AG04449 (cell line): ENCODE measurements at regions not wholly inside any gene's neighbourhood (a gene's known extent, or its start where the extent isn't known, plus 50 kb on each side); places are given as distances from the start of the nearest gene placed in this dataset.
"Not testable (repeated sequence)": the region's sequence is repeated elsewhere in the genome, so short reads cannot be mapped to it uniquely, and the experiment has no call there.

ENCODE experiments used
- CTCF ChIA-PET: fragments of 350-600 bp; formaldehyde crosslinking; extraction: SDS; loops from one replicate; lab custom pipeline; 2021; ENCODE audit warnings: antibody characterized with exemption; lab: Yijun Ruan, JAX
- POLR2A ChIA-PET: fragments of 400-600, 350-600 bp; formaldehyde crosslinking; extraction: SDS; loops from one replicate; lab custom pipeline; 2020; ENCODE audit warnings: antibody characterized with exemption, inconsistent platforms; lab: Yijun Ruan, JAX
- DNase-seq: peaks from one replicate; pipeline ENCODE4 v3.0.0-alpha.2; 2010; ENCODE audit warnings: low read depth, low spot score
- H3K4me3 ChIP-seq: 2 replicates; pipeline ENCODE4 v1.5.1; 2011; ENCODE audit warnings: low read depth, mild to moderate bottlenecking, control low read depth, low read length
- CTCF ChIP-seq: IDR thresholded peaks from one replicate; pipeline ENCODE4 v1.5.1; 2011; ENCODE audit warnings: mild to moderate bottlenecking, moderate library complexity, low read length, control low read depth, inconsistent platforms; ENCODE audit not compliant: insufficient read depth; ENCODE audit errors: missing control alignments

GRCh38 chr5:117621921-117622320, 1047.3 kb upstream of the SEMA6A start:
- CTCF ChIA-PET, result no interaction called here

GRCh38 chr5:117615226-117615625, 1040.6 kb upstream of the SEMA6A start:
- POLR2A ChIA-PET, result no interaction called here
- CTCF ChIA-PET, result no interaction called here
- no peak for DNase-seq
- H3K4me3 ChIP-seq, result no peak overlapping the region
- TF ChIP-seq CTCF, result no peak

More at GRCh38 chr5:117621921-117622320, 1047.3 kb upstream of the SEMA6A start:
- no peak for DNase-seq
- POLR2A ChIA-PET, result no interaction called here
- no peak overlapping the region for H3K4me3 ChIP-seq
- TF ChIP-seq CTCF, result no peak

GRCh38 chr5:117614408-117614807, 1039.8 kb upstream of the SEMA6A start:
- POLR2A ChIA-PET, result no interaction called here
- TF ChIP-seq CTCF, result no peak
- DNase-seq, result no peak
- H3K4me3 ChIP-seq, result no peak overlapping the region
- CTCF ChIA-PET, result no interaction called here

GRCh38 chr5:117604845-117605244, 1030.2 kb upstream of the SEMA6A start:
- no peak overlapping the region for H3K4me3 ChIP-seq
- TF ChIP-seq CTCF, result no peak
- ChIA-PET CTCF (no interaction called here), POLR2A (no interaction called here)
- no peak for DNase-seq

GRCh38 chr5:117599811-117600210, 1025.2 kb upstream of the SEMA6A start:
- POLR2A ChIA-PET, DNase-seq, CTCF ChIA-PET, H3K4me3 ChIP-seq: not testable (repeated sequence)

- CTCF ChIA-PET, result no interaction called here
- DNase-seq, result no peak
- no peak overlapping the region for H3K4me3 ChIP-seq
- POLR2A ChIA-PET, result no interaction called here
- no peak for TF ChIP-seq CTCF
Observed at GRCh38 chr5:117594166-117594565, 1019.5 kb upstream of the SEMA6A start.

GRCh38 chr5:117590944-117591343, 1016.3 kb upstream of the SEMA6A start:
- TF ChIP-seq CTCF, result peak; percentile 22
- CTCF ChIA-PET, result no interaction called here

More at GRCh38 chr5:117590944-117591343, 1016.3 kb upstream of the SEMA6A start:
- POLR2A ChIA-PET, result no interaction called here
- H3K4me3 ChIP-seq, result no peak overlapping the region
- no peak for DNase-seq
